H1 (cell line): ENCODE measurements at regions not wholly inside any gene's neighbourhood (a gene's known extent, or its start where the extent isn't known, plus 50 kb on each side); places are given as distances from the start of the nearest gene placed in this dataset.

Source experiments
- CTCF ChIA-PET: fragments of 300-600 bp; sonication (Branson Sonifier 250); formaldehyde crosslinking; loops from one replicate; lab custom pipeline; 2021; ENCODE audit not compliant: partially characterized antibody; lab: Charles Lee
- POLR2A ChIA-PET: fragments of 300-600 bp; sonication (Branson Sonifier 250); formaldehyde crosslinking; loops from one replicate; lab custom pipeline; 2021; ENCODE audit warnings: inconsistent platforms; ENCODE audit not compliant: partially characterized antibody; lab: Charles Lee
- DNase-seq, 2 experiments: peaks; one replicate each; pipeline versions ENCODE4 v3.0.0 to v3.0.0-alpha.2; 2010 to 2022; ENCODE audit warnings: low spot score in 2 of 2, low read depth in 1 of 2, mixed read lengths in 1 of 2
- FAIRE-seq: peaks from 2 replicates; lab custom pipeline; 2011; peaks lifted over from hg19 to GRCh38; lab: Jason Lieb, UNC
- H2AFZ ChIP-seq: 2 replicates; pipeline ENCODE4 v1.8.1; 2012; ENCODE audit warnings: low read length, inconsistent platforms
- H2AK5ac ChIP-seq: 2 replicates; pipeline ENCODE4 v1.6.1; 2013; ENCODE audit warnings: low read depth, low read length
- H2BK120ac ChIP-seq: replicated peaks from 2 replicates; pipeline ENCODE3; 2013; ENCODE audit warnings: low read depth, low read length, inconsistent platforms
- H2BK12ac ChIP-seq: 2 replicates; pipeline ENCODE4 v1.6.1; 2013; ENCODE audit warnings: low read depth, low read length
- H2BK15ac ChIP-seq: 2 replicates; pipeline ENCODE4 v1.6.1; 2013; ENCODE audit warnings: low read length
- H2BK20ac ChIP-seq: 2 replicates; pipeline ENCODE4 v1.6.1; 2013; ENCODE audit warnings: low read length
- H2BK5ac ChIP-seq: 2 replicates; pipeline ENCODE4 v1.6.1; 2013; ENCODE audit warnings: low read depth, low read length
- H3K14ac ChIP-seq: 2 replicates; pipeline ENCODE4 v1.6.1; 2013; ENCODE audit warnings: inconsistent platforms; ENCODE audit not compliant: insufficient read length
- H3K18ac ChIP-seq: 2 replicates; pipeline ENCODE4 v1.6.1; 2013; ENCODE audit warnings: low read length; ENCODE audit errors: extremely low read depth
- H3K23ac ChIP-seq: 2 replicates; pipeline ENCODE4 v1.6.1; 2013; ENCODE audit warnings: inconsistent platforms; ENCODE audit not compliant: insufficient read length
- H3K23me2 ChIP-seq: 2 replicates; pipeline ENCODE4 v1.6.1; 2013; ENCODE audit warnings: low read depth, low read length
- H3K27ac ChIP-seq: 2 replicates; pipeline ENCODE4 v1.6.1; 2011; ENCODE audit warnings: low read depth, low read length, inconsistent platforms
- H3K27me3 ChIP-seq, 4 experiments: replicated peaks in 1 of 4; 1 replicate in 1 of 4; 2 replicates in 3 of 4; pipeline versions ENCODE4 v1.6.1 to v1.8.1; 2011 to 2013; ENCODE audit warnings: low read length in 3 of 4, mild to moderate bottlenecking in 3 of 4, inconsistent platforms in 2 of 4, mixed read lengths in 2 of 4, moderate library complexity in 1 of 4; ENCODE audit not compliant: control insufficient read depth in 3 of 4, insufficient read depth in 3 of 4; ENCODE audit errors: extremely low read depth in 1 of 4
- H3K36me3 ChIP-seq, 4 experiments: 2 replicates each; pipeline versions ENCODE4 v1.6.1 to v1.8.1; 2011 to 2013; ENCODE audit warnings: mild to moderate bottlenecking in 4 of 4, low read length in 3 of 4, moderate library complexity in 2 of 4, control low read depth in 1 of 4, inconsistent platforms in 1 of 4; ENCODE audit not compliant: insufficient read depth in 4 of 4, control insufficient read depth in 2 of 4
- H3K4ac ChIP-seq: replicated peaks from 2 replicates; pipeline ENCODE3; 2013; ENCODE audit warnings: low read length, low read depth, mixed read lengths, inconsistent platforms; ENCODE audit not compliant: insufficient read length
- H3K4me1 ChIP-seq, 4 experiments: replicated peaks in 1 of 4; 1 replicate in 1 of 4; 2 replicates in 3 of 4; pipeline versions ENCODE4 v1.6.1 to v1.8.1; 2011 to 2013; ENCODE audit warnings: low read length in 3 of 4, inconsistent platforms in 2 of 4, mixed read lengths in 1 of 4; ENCODE audit not compliant: insufficient read depth in 4 of 4, control insufficient read depth in 3 of 4
- H3K4me2 ChIP-seq, 2 experiments: 2 replicates each; pipeline versions ENCODE4 v1.6.1 to v1.8.1; 2011 to 2013; ENCODE audit warnings: low read depth in 2 of 2, low read length in 2 of 2, control low read depth in 1 of 2, inconsistent platforms in 1 of 2, mild to moderate bottlenecking in 1 of 2; ENCODE audit not compliant: insufficient read depth in 1 of 2
- H3K4me3 ChIP-seq, 4 experiments: fragments of 200-600, 300-600 bp in 1 of 4; sonication (generic), shearing (Covaris generic), sonication (Bioruptor Twin) in 1 of 4; 2 replicates each; pipeline versions ENCODE4 v1.5.1 to v1.8.1; 2011 to 2016; ENCODE audit warnings: low read length in 4 of 4, low read depth in 3 of 4, control low read depth in 2 of 4, inconsistent platforms in 2 of 4, mild to moderate bottlenecking in 2 of 4, mixed read lengths in 1 of 4, moderate library complexity in 1 of 4; ENCODE audit not compliant: insufficient read depth in 2 of 4; ENCODE audit errors: extremely low read depth in 1 of 4
- H3K56ac ChIP-seq: replicated peaks from 2 replicates; pipeline ENCODE3; 2013; ENCODE audit warnings: low read depth, mild to moderate bottlenecking, mixed read lengths, low read length, inconsistent platforms; ENCODE audit not compliant: insufficient read length
- H3K79me1 ChIP-seq: 2 replicates; pipeline ENCODE4 v1.6.1; 2013; ENCODE audit warnings: low read depth, low read length, control low read depth
- H3K79me2 ChIP-seq, 2 experiments: 2 replicates each; pipeline versions ENCODE4 v1.6.1 to v1.8.1; 2012 to 2013; ENCODE audit warnings: low read length in 2 of 2, mild to moderate bottlenecking in 2 of 2, inconsistent platforms in 1 of 2; ENCODE audit not compliant: insufficient read depth in 2 of 2, control insufficient read depth in 1 of 2
- H3K9ac ChIP-seq, 4 experiments: replicated peaks in 1 of 4; 1 replicate in 1 of 4; 2 replicates in 3 of 4; pipeline versions ENCODE4 v1.6.1 to v1.8.1; 2011 to 2013; ENCODE audit warnings: low read depth in 3 of 4, low read length in 3 of 4, control low read depth in 2 of 4, mild to moderate bottlenecking in 2 of 4, moderate library complexity in 2 of 4, inconsistent platforms in 1 of 4; ENCODE audit errors: extremely low read depth in 1 of 4
- H3K9me3 ChIP-seq, 2 experiments: 2 replicates each; pipeline versions ENCODE4 v1.6.1 to v1.8.1; 2012 to 2013; ENCODE audit warnings: mild to moderate bottlenecking in 2 of 2, moderate library complexity in 2 of 2, control low read depth in 1 of 2, inconsistent platforms in 1 of 2, low read depth in 1 of 2, low read length in 1 of 2, mixed read lengths in 1 of 2; ENCODE audit not compliant: insufficient read depth in 2 of 2
- H4K20me1 ChIP-seq, 2 experiments: replicated peaks in 1 of 2; 2 replicates each; pipeline versions ENCODE3 to v1.8.1; 2011 to 2013; ENCODE audit warnings: inconsistent platforms in 2 of 2, low read length in 2 of 2, mild to moderate bottlenecking in 1 of 2; ENCODE audit not compliant: insufficient read depth in 2 of 2, control insufficient read depth in 1 of 2
- H4K5ac ChIP-seq: 2 replicates; pipeline ENCODE4 v1.6.1; 2013; ENCODE audit warnings: low read length, low read depth, mixed read lengths, inconsistent platforms; ENCODE audit not compliant: insufficient read length
- H4K8ac ChIP-seq: 2 replicates; pipeline ENCODE4 v1.8.0; 2013; ENCODE audit warnings: mild to moderate bottlenecking, moderate library complexity, low read length, inconsistent platforms; ENCODE audit not compliant: insufficient read depth; ENCODE audit errors: extremely low read depth
- H4K91ac ChIP-seq: replicated peaks from 2 replicates; pipeline ENCODE3; 2013; ENCODE audit warnings: low read length, mixed read lengths, inconsistent platforms; ENCODE audit not compliant: insufficient read length
- EGR1 ChIP-seq: IDR thresholded peaks from 2 replicates; pipeline ENCODE4 v1.6.1; 2011; ENCODE audit warnings: low read depth, low read length, borderline replicate concordance
- POLR2A ChIP-seq, 2 experiments: IDR thresholded peaks; 1 replicate in 1 of 2; 2 replicates in 1 of 2; pipeline ENCODE4 v1.6.1; 2011; ENCODE audit warnings: low read depth in 2 of 2, low read length in 2 of 2, mild to moderate bottlenecking in 2 of 2; ENCODE audit errors: control extremely low read depth in 1 of 2
- WGBS, 2 experiments: shearing (Covaris generic) in 1 of 2; methylation state at CpG; one replicate each; pipeline versions ENCODE4 v1.1.6 to v1.1.7; 2013 to 2015; ENCODE audit warnings: low lambda C conversion rate in 2 of 2, mixed read lengths in 2 of 2, inconsistent platforms in 1 of 2, low coverage in 1 of 2, missing lambda C conversion rate in 1 of 2; ENCODE audit not compliant: insufficient replicate concordance in 2 of 2, insufficient coverage in 1 of 2, insufficient read length in 1 of 2; ENCODE audit errors: extremely low coverage in 1 of 2, missing lambda C conversion rate in 1 of 2; 5-methylcytosine and 5-hydroxymethylcytosine counted together

GRCh38 chr1:193699261-193699660, 512.8 kb upstream of the B3GALT2 start:
- Histone ChIP-seq H4K91ac (no peak overlapping the region), H2BK120ac (no peak overlapping the region)

More at GRCh38 chr1:193699261-193699660, 512.8 kb upstream of the B3GALT2 start:
- Histone ChIP-seq H3K56ac (no peak overlapping the region), H3K79me2 (no peaks in the 10 kb centered on the region), H4K5ac (no peak overlapping the region), H3K14ac (no peak overlapping the region), H2BK20ac (no peak overlapping the region), H3K9ac (no peak overlapping the region), H3K9me3 (no peaks in the 10 kb centered on the region), H3K27me3 (no peaks in the 10 kb centered on the region), H3K4ac (no peak overlapping the region), H4K20me1 (no peaks in the 10 kb centered on the region), H2BK5ac (no peak overlapping the region), H3K18ac (no peak overlapping the region), H2BK12ac (no peak overlapping the region), H3K23me2 (no peaks in the 10 kb centered on the region), H3K23ac (no peak overlapping the region), H2BK15ac (no peak overlapping the region), H3K4me1 (no peaks in the 10 kb centered on the region), H3K79me1 (no peaks in the 10 kb centered on the region), H4K8ac (no peak overlapping the region), H3K27ac (no peak overlapping the region), H2AK5ac (no peak overlapping the region), H3K36me3 (no peaks in the 10 kb centered on the region), H3K4me3 (no peak overlapping the region), H2AFZ (no peak overlapping the region), H3K4me2 (no peak overlapping the region)
- 91% methylated on average over 4 of the region's 4 CpGs; no CpG with 5 or more reads in 1 of the 2 experiments for WGBS, 2 experiments
- ChIA-PET POLR2A (no interaction called here), CTCF (no interaction called here)
- FAIRE-seq = no peak
- TF ChIP-seq EGR1 (no peak), POLR2A (IDR thresholded peaks at IDR 0.05; ENCODE audit: control extremely low read depth in 1 of 2, low read depth in 2 of 2, low read length in 2 of 2) (no peak)
- DNase-seq = no peak
